Naive thymus-derived CD4-positive, alpha-beta T cell (primary cell): ENCODE measurements at regions not wholly inside any gene's neighbourhood (a gene's known extent, or its start where the extent isn't known, plus 50 kb on each side); places are given as distances from the start of the nearest gene placed in this dataset.

ENCODE experiments used
- ATAC-seq: fragments of 150-1000 bp; cut with Tn5 transposase; 2 replicates; pipeline ENCODE4 v1.10.0; 2021; ENCODE audit warnings: mild to moderate bottlenecking, moderate library complexity
- CTCF ChIA-PET: fragments of 350-600 bp; sonication (Branson Sonifier 250); formaldehyde crosslinking; loops from one replicate; lab custom pipeline; 2021; ENCODE audit warnings: antibody characterized with exemption; lab: Charles Lee
- POLR2A ChIA-PET: fragments of 350-600 bp; sonication (Branson Sonifier 250); formaldehyde crosslinking; loops from one replicate; lab custom pipeline; 2021; ENCODE audit warnings: antibody characterized with exemption, inconsistent platforms; lab: Charles Lee
- DNase-seq, 9 donors: peaks; one replicate each; pipeline versions ENCODE4 v3.0.0 to v3.0.0-alpha.2; 2020 to 2022; ENCODE audit warnings: mixed read lengths in 1 of 9
- H3K27ac ChIP-seq: one replicate; pipeline ENCODE4 v1.7.0; 2013; ENCODE audit warnings: mild to moderate bottlenecking, low read depth, low read length, moderate library complexity
- H3K27me3 ChIP-seq, 2 donors: one replicate each; pipeline ENCODE4 v1.7.0; 2013; ENCODE audit warnings: low read length in 2 of 2, mild to moderate bottlenecking in 2 of 2, moderate library complexity in 2 of 2; ENCODE audit not compliant: control insufficient read depth in 2 of 2, insufficient read depth in 2 of 2
- H3K36me3 ChIP-seq, 3 experiments: 1 replicate in 2 of 3; 2 replicates in 1 of 3; pipeline ENCODE4 v1.7.0; 2013; ENCODE audit warnings: low read length in 3 of 3, mild to moderate bottlenecking in 3 of 3, moderate library complexity in 1 of 3; ENCODE audit not compliant: insufficient read depth in 3 of 3, control insufficient read depth in 2 of 3
- H3K4me1 ChIP-seq, 2 donors: one replicate each; pipeline ENCODE4 v1.7.0; 2013; ENCODE audit warnings: low read length in 2 of 2, mild to moderate bottlenecking in 2 of 2, moderate library complexity in 1 of 2; ENCODE audit not compliant: control insufficient read depth in 2 of 2, insufficient read depth in 2 of 2
- H3K4me3 ChIP-seq: 2 replicates; pipeline ENCODE4 v1.7.0; 2013; ENCODE audit warnings: mild to moderate bottlenecking, low read length
- H3K9me3 ChIP-seq, 3 experiments: 1 replicate in 2 of 3; 2 replicates in 1 of 3; pipeline ENCODE4 v1.7.0; 2013; ENCODE audit warnings: low read length in 3 of 3; ENCODE audit not compliant: control insufficient read depth in 2 of 3
- H3K27ac Mint-ChIP-seq, 9 donors: one replicate each; pipeline ENCODE4 v1.8.0; 2020 to 2022; ENCODE audit warnings: mixed read lengths in 9 of 9, mild to moderate bottlenecking in 8 of 9, moderate library complexity in 5 of 9, inconsistent platforms in 2 of 9
- H3K27me3 Mint-ChIP-seq, 5 donors: one replicate each; pipeline ENCODE4 v1.8.0; 2021 to 2022; ENCODE audit warnings: mixed read lengths in 5 of 5, mild to moderate bottlenecking in 1 of 5
- H3K36me3 Mint-ChIP-seq, 5 donors: one replicate each; pipeline ENCODE4 v1.8.0; 2020 to 2022; ENCODE audit warnings: mixed read lengths in 5 of 5, mild to moderate bottlenecking in 3 of 5, inconsistent platforms in 1 of 5
- H3K4me1 Mint-ChIP-seq, 7 donors: one replicate each; pipeline ENCODE4 v1.8.0; 2020 to 2022; ENCODE audit warnings: mixed read lengths in 7 of 7, mild to moderate bottlenecking in 3 of 7, inconsistent platforms in 1 of 7
- H3K4me3 Mint-ChIP-seq, 10 donors: one replicate each; pipeline ENCODE4 v1.8.0; 2020 to 2022; ENCODE audit warnings: mild to moderate bottlenecking in 10 of 10, mixed read lengths in 10 of 10, moderate library complexity in 6 of 10, inconsistent platforms in 2 of 10
- H3K9me3 Mint-ChIP-seq, 11 donors: one replicate each; pipeline ENCODE4 v1.8.0; 2020 to 2022; ENCODE audit warnings: mixed read lengths in 11 of 11, mild to moderate bottlenecking in 4 of 11, inconsistent platforms in 1 of 11, moderate library complexity in 1 of 11
- intact Hi-C, 2 donors: fragments of 100-400 bp; cut with micrococcal nuclease; formaldehyde crosslinking; loops; one replicate each; pipeline ENCODE4 v1.15.1; 2023

DNA sequence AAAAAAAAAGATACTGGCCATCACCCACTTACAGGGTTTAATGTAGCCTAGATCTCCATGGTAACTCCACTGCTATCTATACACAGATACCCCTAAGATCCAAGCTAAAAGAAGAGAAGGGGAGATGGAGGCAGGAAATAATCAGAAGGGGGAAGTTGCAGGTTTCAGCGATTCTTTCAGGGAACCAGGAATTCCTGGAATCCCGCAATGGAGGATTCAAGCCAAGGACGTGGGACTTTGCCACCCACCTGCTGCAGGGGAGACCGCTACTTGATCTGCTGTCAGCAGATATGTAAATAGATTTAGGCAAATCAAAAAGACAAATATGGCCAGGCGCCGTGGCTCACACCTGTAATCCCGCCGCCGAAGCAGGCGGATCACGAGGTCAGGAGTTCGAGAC is 121.1 kb downstream of the AIPL1 start:
- Mint-ChIP-seq H3K27me3 (peaks cover 4 to 40% (median 32%) of the 10 kb centered on the region in 5 donors), H3K27ac (no peak overlapping the region)
- POLR2A ChIA-PET = no interaction called here

DNA sequence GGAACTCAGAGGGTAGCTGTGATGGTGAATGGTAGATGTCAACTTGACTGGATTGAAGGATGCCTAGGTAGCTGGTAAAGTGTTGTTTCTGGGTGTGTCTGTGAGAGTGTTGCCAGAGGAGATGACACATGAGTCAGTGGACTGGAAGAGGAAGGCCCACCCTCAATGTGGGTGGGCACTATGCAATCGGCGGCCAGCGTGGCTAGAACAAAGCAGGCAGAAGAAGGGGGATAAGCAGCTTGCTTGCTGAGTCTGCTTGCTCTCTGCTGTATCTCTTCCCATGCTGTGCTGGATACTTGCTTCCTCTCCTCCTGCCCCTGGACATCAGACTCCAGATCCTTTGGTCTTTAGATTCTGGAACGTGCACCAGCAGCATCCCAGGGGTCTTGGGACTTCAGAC is 128.1 kb downstream of the AIPL1 start:
- H3K4me1 Mint-ChIP-seq = no peaks in the 10 kb centered on the region
- no peak for ATAC-seq
- ChIA-PET CTCF (no interaction called here), POLR2A (no interaction called here)
- Histone ChIP-seq H3K9me3 (peaks cover 0 to 3% (median 0%) of the 10 kb centered on the region in 3 experiments), H3K4me3 (no peak overlapping the region), H3K36me3 (no peaks in the 10 kb centered on the region), H3K4me1 (no peaks in the 10 kb centered on the region), H3K27ac (no peak overlapping the region), H3K27me3 (no peaks in the 10 kb centered on the region)
- peaks cover 4 to 48% (median 35%) of the 10 kb centered on the region in 5 donors for H3K27me3 Mint-ChIP-seq
- no peak for DNase-seq
- H3K36me3 Mint-ChIP-seq = no peaks in the 10 kb centered on the region
- no peak overlapping the region for H3K27ac Mint-ChIP-seq
- peaks cover 0 to 5% (median 0%) of the 10 kb centered on the region in 11 donors for H3K9me3 Mint-ChIP-seq
- no peak overlapping the region for H3K4me3 Mint-ChIP-seq
- intact Hi-C loops = no loop called here

More for the DNA sequence above, 121.1 kb downstream of the AIPL1 start:
- CTCF ChIA-PET = no interaction called here
- intact Hi-C loops = no loop called here
- H3K9me3 ChIP-seq = no peaks in the 10 kb centered on the region
- H3K27ac ChIP-seq = no peak overlapping the region
- H3K9me3 Mint-ChIP-seq = peaks cover 0 to 2% (median 0%) of the 10 kb centered on the region in 11 donors
- H3K27me3 ChIP-seq = peaks cover 0 to 3% of the 10 kb centered on the region in 2 donors
- no peaks in the 10 kb centered on the region for H3K4me1 ChIP-seq
- peaks cover 0 to 2% (median 0%) of the 10 kb centered on the region in 7 donors for H3K4me1 Mint-ChIP-seq
- H3K36me3 Mint-ChIP-seq = peaks cover 0 to 5% (median 0%) of the 10 kb centered on the region in 5 donors
- H3K36me3 ChIP-seq = no peaks in the 10 kb centered on the region
- DNase-seq = no peak
- no peak overlapping the region for H3K4me3 ChIP-seq
- ATAC-seq = no peak
- no peak overlapping the region for H3K4me3 Mint-ChIP-seq

- no peaks in the 10 kb centered on the region for H3K36me3 ChIP-seq
- no peaks in the 10 kb centered on the region for H3K4me1 Mint-ChIP-seq
- H3K4me1 ChIP-seq = no peaks in the 10 kb centered on the region
- ATAC-seq (no peak), DNase-seq (no peak)
- CTCF ChIA-PET = no interaction called here
- intact Hi-C loops = no loop called here
- H3K9me3 ChIP-seq = peaks cover 0 to 3% (median 0%) of the 10 kb centered on the region in 3 experiments
- H3K27ac ChIP-seq = no peak overlapping the region
- no peak overlapping the region for H3K4me3 Mint-ChIP-seq
- no peaks in the 10 kb centered on the region for H3K27me3 ChIP-seq
- peaks cover 0 to 45% (median 41%) of the 10 kb centered on the region in 5 donors for H3K27me3 Mint-ChIP-seq
- POLR2A ChIA-PET = no interaction called here
- H3K27ac Mint-ChIP-seq = no peak overlapping the region
- H3K36me3 Mint-ChIP-seq = no peaks in the 10 kb centered on the region
- peaks cover 0 to 5% (median 0%) of the 10 kb centered on the region in 11 donors for H3K9me3 Mint-ChIP-seq
- no peak overlapping the region for H3K4me3 ChIP-seq
These were observed 129.1 kb downstream of the AIPL1 start for GRCh38 chr17:6305613-6306360.

- H3K4me3 Mint-ChIP-seq = no peak overlapping the region
- CTCF ChIA-PET = no interaction called here
- no peak overlapping the region for H3K4me3 ChIP-seq
- H3K27me3 ChIP-seq = no peaks in the 10 kb centered on the region
- H3K27me3 Mint-ChIP-seq = peaks cover 0 to 45% (median 43%) of the 10 kb centered on the region in 5 donors
- no peak overlapping the region for H3K27ac Mint-ChIP-seq
- no peaks in the 10 kb centered on the region for H3K4me1 Mint-ChIP-seq
- H3K36me3 Mint-ChIP-seq = no peaks in the 10 kb centered on the region
- no peaks in the 10 kb centered on the region for H3K36me3 ChIP-seq
- no peaks in the 10 kb centered on the region for H3K4me1 ChIP-seq
- ATAC-seq = no peak
- H3K27ac ChIP-seq = no peak overlapping the region
- H3K9me3 ChIP-seq = peaks cover 0 to 3% (median 0%) of the 10 kb centered on the region in 3 experiments
- POLR2A ChIA-PET = no interaction called here
- no peak for DNase-seq
- intact Hi-C loops = no loop called here
- H3K9me3 Mint-ChIP-seq = peaks cover 0 to 5% (median 0%) of the 10 kb centered on the region in 11 donors
These were observed 129.9 kb downstream of the AIPL1 start for GRCh38 chr17:6304894-6305612.

- no peak overlapping the region for H3K27ac Mint-ChIP-seq
- Histone ChIP-seq H3K27ac (no peak overlapping the region), H3K27me3 (no peaks in the 10 kb centered on the region), H3K36me3 (no peaks in the 10 kb centered on the region), H3K9me3 (peaks cover 0 to 3% (median 0%) of the 10 kb centered on the region in 3 experiments), H3K4me3 (no peak overlapping the region), H3K4me1 (no peaks in the 10 kb centered on the region)
- no peak for DNase-seq
- peaks cover 0 to 5% (median 0%) of the 10 kb centered on the region in 11 donors for H3K9me3 Mint-ChIP-seq
- ATAC-seq = no peak
- H3K27me3 Mint-ChIP-seq = peaks cover 0 to 39% (median 37%) of the 10 kb centered on the region in 5 donors
- intact Hi-C loops = no loop called here
- no peak overlapping the region for H3K4me3 Mint-ChIP-seq
- CTCF ChIA-PET = no interaction called here
- no peaks in the 10 kb centered on the region for H3K36me3 Mint-ChIP-seq
- H3K4me1 Mint-ChIP-seq = no peaks in the 10 kb centered on the region
- POLR2A ChIA-PET = no interaction called here
These were observed 131.3 kb downstream of the AIPL1 start for GRCh38 chr17:6303664-6304063.

DNA sequence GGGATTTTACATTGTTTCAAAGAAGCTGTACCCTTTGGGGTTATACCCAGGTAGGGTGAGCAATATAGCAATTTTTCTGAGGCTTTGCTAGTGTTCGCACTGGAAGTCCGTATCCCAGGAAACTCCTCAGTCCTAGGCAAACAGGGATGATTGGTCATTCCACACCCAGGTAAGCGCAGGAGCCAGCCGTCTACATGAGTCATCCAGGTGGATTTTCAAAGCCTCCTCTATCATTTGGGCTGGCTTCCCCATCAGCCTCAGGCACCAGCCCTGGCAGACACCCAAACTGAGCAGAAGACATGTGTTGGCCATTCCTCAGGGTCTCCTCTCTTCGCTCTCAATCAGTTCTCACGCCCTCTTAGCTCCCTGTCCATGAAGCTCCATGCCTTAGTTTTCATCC is 135.6 kb downstream of the AIPL1 start:
- CTCF ChIA-PET = no interaction called here
- ATAC-seq = no peak
- POLR2A ChIA-PET = no interaction called here

More for the DNA sequence above, 135.6 kb downstream of the AIPL1 start:
- Histone ChIP-seq H3K9me3 (no peaks in the 10 kb centered on the region), H3K27ac (no peak overlapping the region), H3K27me3 (no peaks in the 10 kb centered on the region), H3K36me3 (no peaks in the 10 kb centered on the region), H3K4me1 (no peaks in the 10 kb centered on the region), H3K4me3 (no peak overlapping the region)
- Mint-ChIP-seq H3K27me3 (peaks cover 0 to 42% (median 35%) of the 10 kb centered on the region in 5 donors), H3K4me3 (no peak overlapping the region), H3K4me1 (no peaks in the 10 kb centered on the region), H3K27ac (no peak overlapping the region), H3K36me3 (no peaks in the 10 kb centered on the region), H3K9me3 (peaks cover 0 to 5% (median 0%) of the 10 kb centered on the region in 11 donors)
- intact Hi-C loops = no loop called here
- no peak for DNase-seq
